Tibial nerve (tissue), 4 donors: ENCODE measurements at regions not wholly inside any gene's neighbourhood (a gene's known extent, or its start where the extent isn't known, plus 50 kb on each side); places are given as distances from the start of the nearest gene placed in this dataset.

Source experiments
- DNase-seq, 2 donors: peaks; one replicate each; pipeline ENCODE4 v3.0.0-alpha.2; 2019; ENCODE audit warnings: low spot score in 2 of 2
- H3K27ac ChIP-seq, 4 donors: fragments of 200-600 bp; sonication (generic) in 3 of 4; one replicate each; pipeline ENCODE4 v1.5.1; 2017 to 2019; ENCODE audit warnings: mild to moderate bottlenecking in 1 of 4
- H3K27me3 ChIP-seq, 2 donors: fragments of 200-600 bp; sonication (generic) in 1 of 2; one replicate each; pipeline versions ENCODE4 v1.5.1 to v1.6.0; 2017 to 2019
- H3K36me3 ChIP-seq, 3 donors: fragments of 200-600 bp; sonication (generic); one replicate each; pipeline ENCODE4 v1.5.1; 2018 to 2019
- H3K4me1 ChIP-seq, 4 donors: fragments of 200-600 bp; sonication (generic) in 3 of 4; one replicate each; pipeline ENCODE4 v1.5.1; 2017 to 2019
- H3K4me3 ChIP-seq, 4 donors: fragments of 200-600 bp; sonication (generic) in 3 of 4; one replicate each; pipeline ENCODE4 v1.5.1; 2017 to 2019; ENCODE audit warnings: mild to moderate bottlenecking in 1 of 4, moderate library complexity in 1 of 4
- H3K9me3 ChIP-seq, 4 donors: fragments of 200-600 bp; sonication (generic) in 3 of 4; one replicate each; pipeline ENCODE4 v1.5.1; 2017 to 2019
- CTCF ChIP-seq, 5 experiments: fragments of 200-600 bp in 3 of 5; fragments of 450-650 bp in 2 of 5; sonication (generic) in 3 of 5; IDR thresholded peaks; one replicate each; pipeline ENCODE4 v1.5.1; 2016 to 2019; ENCODE audit warnings: antibody characterized with exemption in 5 of 5, mild to moderate bottlenecking in 3 of 5, moderate library complexity in 2 of 5
- EP300 ChIP-seq, 2 donors: sonication (generic); formaldehyde crosslinking; IDR thresholded peaks; one replicate each; pipeline ENCODE4 v1.6.1; 2017; ENCODE audit warnings: antibody characterized with exemption in 2 of 2, mild to moderate bottlenecking in 1 of 2
- POLR2A ChIP-seq, 2 donors: fragments of 450-650 bp; IDR thresholded peaks; one replicate each; pipeline ENCODE4 v1.6.1; 2017; ENCODE audit warnings: antibody characterized with exemption in 2 of 2, mild to moderate bottlenecking in 2 of 2, moderate library complexity in 2 of 2
- WGBS, 2 donors: methylation state at CpG; one replicate each; pipeline ENCODE4 v1.1.5; 2018; 5-methylcytosine and 5-hydroxymethylcytosine counted together

- Histone ChIP-seq H3K9me3 (no peaks in the 10 kb centered on the region), H3K27ac (no peak overlapping the region), H3K36me3 (no peaks in the 10 kb centered on the region), H3K4me3 (no peak overlapping the region), H3K4me1 (no peaks in the 10 kb centered on the region), H3K27me3 (no peaks in the 10 kb centered on the region)
- no peak for DNase-seq
- WGBS, 2 donors = 71 to 79% methylated on average over 5 of the region's 5 CpGs
- TF ChIP-seq CTCF (IDR thresholded peaks at IDR 0.05) = no peak
- no peak for TF ChIP-seq EP300 (IDR thresholded peaks at IDR 0.05)
- TF ChIP-seq POLR2A (IDR thresholded peaks at IDR 0.05) = no peak
Observed at GRCh38 chr12:125645724-125646123, 580.5 kb downstream of the AACS start.

GRCh38 chr12:125650587-125650986 is 585.4 kb downstream of the AACS start:
- TF ChIP-seq POLR2A (IDR thresholded peaks at IDR 0.05) (no peak), CTCF (IDR thresholded peaks at IDR 0.05) (no peak), EP300 (IDR thresholded peaks at IDR 0.05) (no peak)
- Histone ChIP-seq H3K36me3 (peaks cover 0 to 4% (median 0%) of the 10 kb centered on the region in 3 donors), H3K27ac (no peak overlapping the region), H3K9me3 (no peaks in the 10 kb centered on the region), H3K4me3 (no peak overlapping the region), H3K27me3 (no peaks in the 10 kb centered on the region), H3K4me1 (no peaks in the 10 kb centered on the region)
- WGBS, 2 donors = 73 to 81% methylated on average over 19 of the region's 19 CpGs
- no peak for DNase-seq

GRCh38 chr12:125651625-125652024 is 586.4 kb downstream of the AACS start:
- Histone ChIP-seq H3K9me3 (no peaks in the 10 kb centered on the region), H3K36me3 (peaks cover 0 to 4% (median 0%) of the 10 kb centered on the region in 3 donors), H3K4me3 (no peak overlapping the region), H3K27ac (no peak overlapping the region), H3K4me1 (no peaks in the 10 kb centered on the region), H3K27me3 (no peaks in the 10 kb centered on the region)
- 66 to 73% methylated on average over 4 of the region's 4 CpGs for WGBS, 2 donors
- TF ChIP-seq EP300 (IDR thresholded peaks at IDR 0.05) = no peak
- no peak for TF ChIP-seq CTCF (IDR thresholded peaks at IDR 0.05)
- TF ChIP-seq POLR2A (IDR thresholded peaks at IDR 0.05) = no peak
- no peak for DNase-seq

GRCh38 chr12:125652681-125653080 is 587.4 kb downstream of the AACS start:
- no peak for DNase-seq
- Histone ChIP-seq H3K4me1 (no peaks in the 10 kb centered on the region), H3K9me3 (no peaks in the 10 kb centered on the region), H3K36me3 (peaks cover 0 to 4% (median 0%) of the 10 kb centered on the region in 3 donors), H3K27me3 (no peaks in the 10 kb centered on the region), H3K27ac (no peak overlapping the region), H3K4me3 (no peak overlapping the region)
- WGBS, 2 donors = 75 to 76% methylated on average over 6 of the region's 6 CpGs
- TF ChIP-seq EP300 (IDR thresholded peaks at IDR 0.05) (no peak), POLR2A (IDR thresholded peaks at IDR 0.05) (no peak), CTCF (IDR thresholded peaks at IDR 0.05) (no peak)

DNA sequence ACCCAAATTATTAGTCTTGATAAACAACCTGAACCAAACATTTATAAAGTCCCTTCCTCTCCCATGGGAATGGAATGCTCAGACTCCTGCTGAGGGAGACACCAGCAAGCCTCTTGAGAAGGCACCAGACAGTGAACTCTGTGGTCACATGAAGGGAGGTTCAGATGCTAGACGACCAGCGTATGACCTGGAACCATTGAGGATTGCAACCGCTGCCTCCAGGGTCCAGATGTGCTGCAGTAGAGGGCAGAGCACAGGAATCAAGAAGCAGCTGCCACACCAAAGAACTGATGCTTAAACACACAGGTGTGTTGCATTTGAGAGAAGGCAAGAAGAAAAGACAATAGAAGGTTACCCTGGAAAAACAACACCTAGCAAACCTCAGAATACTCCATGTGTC is 592.4 kb downstream of the AACS start:
- H3K4me3 ChIP-seq = no peak overlapping the region
- H3K9me3 ChIP-seq = no peaks in the 10 kb centered on the region
- no peak for DNase-seq
- WGBS, 2 donors = 67 to 76% methylated on average over 3 of the region's 3 CpGs
- H3K36me3 ChIP-seq = peaks cover 0 to under 1% (median 0%) of the 10 kb centered on the region in 3 donors
- H3K4me1 ChIP-seq = no peaks in the 10 kb centered on the region
- H3K27ac ChIP-seq = no peak overlapping the region
- TF ChIP-seq EP300 (IDR thresholded peaks at IDR 0.05) = no peak
- TF ChIP-seq CTCF (IDR thresholded peaks at IDR 0.05) = no peak
- no peak for TF ChIP-seq POLR2A (IDR thresholded peaks at IDR 0.05)
- no peaks in the 10 kb centered on the region for H3K27me3 ChIP-seq
